ENCODE measurements at regions not wholly inside any gene's neighbourhood (a gene's known extent, or its start where the extent isn't known, plus 50 kb on each side); places are given as distances from the start of the nearest gene placed in this dataset.

DNA sequence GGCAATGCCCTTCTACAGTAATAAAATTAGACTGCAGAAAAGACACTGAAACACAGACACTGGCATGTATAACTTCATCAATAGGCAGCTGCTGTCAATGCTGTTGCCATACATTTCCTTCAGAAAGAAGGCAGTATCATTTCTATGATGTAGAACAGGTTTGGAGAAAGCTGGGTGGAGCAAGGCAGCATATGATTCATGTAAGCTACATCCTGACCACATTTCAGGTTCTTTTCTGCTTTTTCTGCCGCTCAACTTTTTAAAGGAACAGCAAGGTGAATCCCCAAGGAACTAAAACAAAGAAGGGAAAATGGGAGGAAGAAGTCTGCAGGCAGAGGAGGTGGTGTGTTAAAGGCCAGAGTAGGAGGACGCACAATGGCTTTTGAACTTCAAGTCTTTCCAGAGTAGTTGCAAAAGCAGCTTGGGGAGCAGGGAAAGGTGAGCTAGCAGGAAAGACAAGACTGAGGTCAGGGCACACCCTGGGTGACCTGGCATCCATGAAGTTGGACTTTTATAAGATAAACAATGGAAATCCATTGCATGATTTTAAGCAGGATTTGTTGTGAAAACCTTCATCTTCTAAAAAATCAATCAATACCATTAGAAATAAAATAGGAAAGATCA is 142.1 kb downstream of the MED10 start:
- DNase-seq (ENCODE audit: low spot score) = no peak

DNA sequence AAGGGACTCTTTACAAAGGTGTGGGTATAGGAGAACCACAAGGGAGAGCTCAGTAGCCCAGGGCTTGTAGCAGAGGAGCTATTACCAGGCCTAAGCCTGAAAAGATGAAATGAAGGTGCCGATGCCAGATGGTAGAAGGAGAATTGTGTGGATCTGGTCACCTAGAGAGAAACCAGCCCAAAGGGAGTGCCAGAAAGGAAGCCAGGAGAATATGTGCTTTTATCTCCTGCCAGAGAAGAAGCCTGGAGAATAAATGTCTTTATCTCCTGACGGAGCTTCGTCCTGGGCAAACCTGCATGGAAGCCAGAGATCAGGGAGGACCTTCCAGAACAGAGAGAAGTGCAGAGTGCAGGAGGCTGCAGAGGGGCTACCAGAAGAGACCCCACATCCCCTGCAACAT is 142.6 kb downstream of the MED10 start:
- DNase-seq (ENCODE audit: low spot score) = no peak

DNA sequence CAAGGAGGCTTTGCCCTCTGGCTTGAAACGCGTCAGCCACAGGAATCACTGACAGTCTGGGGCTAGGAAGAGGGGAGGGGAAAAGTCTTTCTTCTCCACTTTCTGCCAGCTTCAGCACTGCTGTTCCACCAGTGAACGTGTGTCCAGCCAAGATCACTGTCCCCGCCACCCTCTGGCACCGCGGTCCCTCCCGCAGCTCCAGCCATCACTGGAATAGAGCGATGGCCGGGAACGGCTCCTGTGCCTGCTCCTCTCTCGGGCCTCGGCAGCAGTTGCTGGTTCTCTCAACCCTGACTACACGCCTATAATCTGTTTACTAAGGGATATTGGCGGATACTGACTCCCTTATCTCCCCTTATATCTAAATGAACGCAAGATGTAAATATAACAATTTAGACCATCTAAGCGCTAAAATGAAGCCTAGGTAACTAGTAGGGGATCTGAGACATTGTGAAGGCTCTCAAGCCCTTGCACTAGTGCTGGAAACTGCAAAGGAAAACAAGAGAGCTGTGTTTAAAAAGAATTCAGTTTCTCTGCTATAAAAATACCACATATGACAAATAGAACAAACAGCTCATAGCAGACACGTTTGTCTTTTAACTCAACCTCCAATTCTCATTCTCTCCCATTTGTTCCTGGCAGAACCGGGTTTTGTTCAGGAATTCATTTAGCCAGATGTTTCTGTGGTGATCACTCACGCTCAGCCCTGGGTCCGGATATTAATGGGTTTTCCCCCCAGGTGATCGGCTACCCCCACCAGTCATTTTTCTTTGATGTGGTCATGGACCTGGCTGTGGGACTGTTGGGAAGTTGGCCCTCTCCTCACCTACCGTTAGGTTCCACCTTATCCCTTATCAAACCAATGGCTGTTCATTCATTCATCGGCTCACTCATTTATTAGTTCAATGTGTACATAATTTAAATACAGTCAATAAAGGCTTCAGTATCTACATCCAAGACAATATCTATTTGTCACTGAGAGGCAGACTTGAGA is 149.8 kb downstream of the MED10 start:
- DNase-seq (ENCODE audit: low spot score) = no peak

DNA sequence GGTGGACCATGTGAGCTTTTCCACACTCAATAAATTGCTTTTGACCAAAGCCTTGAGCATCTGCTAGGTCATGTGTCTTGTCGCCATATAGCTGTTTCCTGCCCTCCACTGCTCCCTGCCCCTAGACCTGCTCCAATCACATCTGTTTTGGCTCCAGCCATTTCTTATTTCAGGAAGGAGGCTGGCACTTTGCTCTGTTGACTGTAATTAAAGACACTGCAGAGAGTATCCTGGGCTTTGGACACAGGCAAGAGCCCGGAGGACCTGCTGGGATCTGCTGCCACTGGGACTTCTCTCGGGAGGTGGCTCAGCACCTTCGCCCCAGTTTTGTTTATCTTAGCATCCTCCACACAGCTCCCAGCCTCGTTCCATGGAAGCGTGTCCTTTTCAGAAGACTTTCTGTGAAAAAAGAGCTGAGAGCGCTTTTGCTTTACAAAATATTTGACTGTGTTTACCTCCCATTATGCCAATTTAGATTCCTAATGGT is 153.2 kb downstream of the MED10 start:
- DNase-seq (ENCODE audit: low spot score) = no peak

DNA sequence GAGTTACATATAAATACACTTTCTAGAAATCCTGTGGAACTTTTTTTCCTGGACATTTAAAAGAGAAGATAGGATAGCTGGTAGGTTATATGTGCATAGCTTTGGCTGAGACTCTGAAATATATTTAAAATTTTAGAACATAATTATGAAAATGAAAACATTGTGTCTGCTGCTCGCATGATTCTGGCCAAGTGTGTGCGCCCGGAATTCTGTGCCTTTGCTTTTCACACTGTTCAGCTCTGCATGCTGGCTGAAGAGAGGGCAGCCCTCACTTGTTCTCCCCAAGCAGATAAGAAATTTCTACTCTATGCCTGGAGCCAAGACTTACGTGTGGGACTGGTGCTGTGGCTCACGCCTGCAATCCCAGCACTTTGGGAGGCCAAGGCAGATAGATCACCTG is 153.9 kb downstream of the MED10 start:
- DNase-seq (ENCODE audit: low spot score) = no peak

DNA sequence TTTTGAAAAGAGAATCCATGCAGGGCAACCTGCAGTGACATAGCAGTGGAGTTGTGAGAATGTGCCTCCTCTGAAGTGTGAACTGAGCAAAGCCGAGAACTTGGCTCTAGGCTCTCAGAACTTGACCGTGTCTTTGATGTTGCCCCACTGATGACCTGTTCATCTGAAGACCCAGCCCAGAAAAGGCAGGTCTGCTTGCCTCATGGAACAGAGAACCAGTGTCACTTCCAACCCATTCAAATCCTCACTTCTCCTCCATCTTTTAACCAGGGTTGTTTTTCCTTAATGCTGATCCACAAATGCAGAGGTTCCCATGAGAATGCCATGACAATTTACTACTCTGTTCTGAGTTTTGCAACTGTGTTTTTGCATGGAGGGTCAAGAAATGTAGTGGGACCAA is 155.4 kb downstream of the MED10 start:
- DNase-seq (ENCODE audit: low spot score) = no peak

DNA sequence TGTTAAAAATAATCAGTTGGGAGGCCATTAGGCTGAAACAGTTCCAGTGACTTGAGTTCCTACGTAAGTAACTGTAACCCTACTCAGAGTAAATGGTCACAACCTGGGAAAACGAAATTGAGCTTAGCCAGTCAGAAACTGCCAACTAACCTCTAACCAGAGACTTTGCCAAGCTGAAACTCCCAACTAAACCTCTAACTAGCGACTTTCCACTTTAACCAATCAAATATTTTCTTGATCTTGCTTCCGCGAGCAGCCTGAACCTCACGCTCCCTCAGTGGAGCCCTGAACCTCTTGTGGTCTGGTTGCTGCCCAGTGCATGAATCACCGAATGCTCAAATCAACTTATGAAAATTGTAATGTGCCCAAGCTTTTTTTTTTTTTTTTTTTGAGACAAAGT is 156.2 kb downstream of the MED10 start:
- DNase-seq (ENCODE audit: low spot score) = no peak

DNA sequence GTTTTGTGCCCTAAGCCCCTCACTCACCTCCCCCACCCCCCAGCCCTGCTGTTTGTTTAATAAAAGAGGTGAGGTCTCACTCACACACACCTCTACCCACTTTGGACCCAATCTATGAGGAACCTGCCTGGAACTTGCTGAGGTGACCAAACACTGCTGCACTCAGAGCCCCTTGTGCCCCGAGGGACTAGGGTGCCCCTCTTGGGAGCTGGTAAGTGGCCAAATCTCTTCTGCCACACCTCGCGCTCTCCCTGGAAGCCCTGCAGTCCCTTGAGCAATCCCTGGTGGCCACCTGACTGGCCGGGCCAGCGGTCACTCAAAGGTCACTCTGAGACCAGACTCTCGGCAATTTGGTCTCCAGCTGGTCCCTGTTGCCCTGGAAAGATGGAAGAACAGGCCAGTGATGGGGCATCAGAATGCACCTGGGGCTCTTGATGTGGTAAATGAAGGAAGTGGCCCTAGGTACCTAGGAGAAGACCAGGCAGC is 157.2 kb downstream of the MED10 start:
- DNase-seq (ENCODE audit: low spot score) = no peak

DNA sequence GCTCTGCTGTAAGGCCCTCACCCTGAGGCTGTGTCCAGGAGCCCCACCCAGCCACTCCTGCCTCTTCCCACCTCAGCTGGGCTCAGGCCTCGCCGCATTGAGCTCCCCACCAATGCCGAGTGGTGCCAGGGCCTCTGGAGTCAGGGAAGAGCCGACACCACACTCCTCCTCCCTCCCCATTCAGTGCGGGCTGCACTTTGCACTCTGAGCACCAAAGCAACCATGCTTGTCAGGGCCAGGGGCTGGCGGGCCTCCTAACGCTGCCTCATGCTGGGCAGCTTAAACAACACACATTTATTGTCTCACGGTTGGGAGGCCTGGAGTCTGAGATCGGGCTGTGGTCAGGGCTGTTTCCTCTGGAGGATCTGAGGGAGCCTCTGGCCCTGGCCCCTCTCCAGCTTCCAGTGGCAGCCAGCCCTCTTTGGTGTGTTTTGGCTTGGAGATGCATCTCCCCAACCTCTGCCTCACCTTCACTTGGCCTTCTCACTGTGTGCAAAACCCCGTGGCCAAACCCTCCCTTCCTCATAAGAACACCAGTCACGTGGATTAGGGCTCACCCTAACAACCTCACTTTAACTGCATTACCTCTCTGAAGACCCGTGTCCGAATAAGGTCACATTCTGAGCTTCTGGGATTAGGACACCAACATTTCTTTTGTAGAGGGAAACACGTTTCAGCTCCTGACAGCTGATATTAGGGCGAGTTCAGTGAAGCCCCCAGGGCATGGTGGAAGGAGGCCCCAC is 157.8 kb downstream of the MED10 start:
- DNase-seq (ENCODE audit: low spot score) = no peak

DNA sequence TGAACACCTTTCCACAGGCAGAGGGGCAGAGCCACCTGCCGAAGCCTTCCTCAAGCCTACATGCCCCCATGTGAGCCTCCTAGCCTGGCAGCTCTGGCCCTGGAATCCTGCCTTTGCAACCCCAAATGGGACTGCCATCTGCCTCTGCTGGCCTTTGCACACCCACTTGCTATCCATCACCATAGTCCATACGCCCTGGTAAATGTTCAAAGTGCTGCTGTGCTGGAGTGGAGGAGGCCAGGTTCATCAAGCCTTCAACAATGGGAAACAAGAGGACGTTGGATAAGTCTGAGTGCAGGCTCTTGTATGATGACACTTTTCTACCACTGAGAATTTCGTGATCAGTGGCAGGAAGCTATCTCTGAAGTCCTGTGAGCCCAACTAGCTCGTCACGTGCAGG is 159.8 kb downstream of the MED10 start:
- no peak for DNase-seq (ENCODE audit: low spot score)

DNA sequence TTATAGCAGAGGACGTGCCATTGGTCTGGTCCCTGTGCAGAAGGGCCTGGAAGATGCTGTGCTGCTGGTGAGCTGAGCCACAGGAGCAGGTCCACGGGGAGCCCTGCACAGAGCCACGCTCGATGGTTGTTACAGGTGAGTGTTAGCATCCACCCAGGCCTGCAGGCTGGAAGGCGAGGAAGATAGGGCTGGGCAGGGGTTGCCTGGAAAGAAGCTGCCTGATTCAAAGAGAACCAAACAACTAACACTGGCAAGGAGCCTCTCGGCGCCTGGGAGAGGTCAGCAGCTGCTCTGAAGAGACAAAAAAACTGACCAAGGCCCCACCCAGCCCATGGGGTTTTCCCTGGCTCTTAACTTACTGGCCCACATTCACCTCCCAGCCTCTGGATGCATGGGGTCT is 160.2 kb downstream of the MED10 start:
- DNase-seq (ENCODE audit: low spot score) = no peak

DNA sequence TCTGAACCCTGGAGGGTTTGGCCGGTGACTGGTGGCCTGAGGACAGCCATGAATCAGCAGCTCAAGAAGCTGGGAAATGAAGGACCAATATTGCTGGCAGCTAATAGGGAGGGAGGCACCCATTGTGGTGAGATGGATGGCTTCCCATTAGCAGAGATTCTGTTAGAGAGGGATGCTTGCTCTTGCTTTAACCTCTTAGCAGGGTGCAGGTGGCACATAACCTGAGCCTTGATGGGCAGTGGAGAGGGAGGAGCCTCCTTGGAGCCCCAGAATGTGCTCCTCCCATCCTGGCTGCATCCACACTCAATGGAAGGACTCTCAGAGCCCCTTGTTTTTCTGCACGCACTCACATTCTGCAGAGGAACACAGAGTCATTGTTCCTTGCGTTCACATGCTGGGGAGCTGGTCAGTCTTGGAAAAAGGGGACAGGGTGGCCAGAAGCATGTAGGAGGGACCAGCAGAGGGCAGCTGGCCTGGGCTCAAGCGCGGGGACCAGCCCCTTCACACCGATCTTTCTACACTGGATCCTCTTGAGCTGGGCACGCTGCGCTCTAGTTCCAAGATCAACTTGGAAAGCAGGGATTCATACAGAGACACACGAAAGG is 161.8 kb downstream of the MED10 start:
- no peak for DNase-seq (ENCODE audit: low spot score)

DNA sequence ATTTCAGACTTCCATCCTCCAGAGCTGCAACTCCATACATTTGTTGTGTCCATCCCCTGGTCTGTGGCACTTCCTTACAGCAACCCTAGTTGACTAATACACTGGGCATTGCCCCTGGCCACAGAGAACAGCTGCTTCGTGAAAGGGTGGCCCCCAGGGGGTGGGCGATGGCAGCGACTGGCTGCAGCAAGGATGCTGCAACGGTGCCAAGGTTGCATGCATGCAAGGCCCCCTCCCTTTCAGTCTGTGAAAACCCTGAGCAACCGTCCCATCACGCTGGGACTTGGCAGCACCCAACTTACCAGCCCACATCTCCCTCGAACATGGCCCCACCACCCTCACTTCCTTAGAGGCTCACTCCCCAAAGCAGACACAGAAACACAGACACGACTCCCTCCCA is 162.5 kb downstream of the MED10 start:
- DNase-seq (ENCODE audit: low spot score) = no peak

DNA sequence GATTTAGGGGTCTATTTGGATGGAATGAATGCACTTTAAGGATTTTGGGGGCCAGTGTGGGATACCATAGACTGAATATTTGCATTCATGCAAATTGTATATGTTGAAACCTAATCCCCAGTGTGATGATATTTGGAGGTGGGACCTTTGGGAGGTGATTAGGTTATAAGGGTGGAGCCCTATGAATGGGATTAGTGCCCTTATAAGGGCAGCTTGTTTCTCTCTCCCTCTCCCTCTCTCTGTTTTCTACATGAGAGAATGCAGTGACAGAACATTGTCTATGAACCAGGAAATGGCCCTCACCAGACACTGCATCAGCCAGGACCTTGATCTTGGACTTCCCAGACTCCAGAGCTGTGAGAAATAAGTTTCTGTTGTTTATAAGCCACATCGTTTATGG is 166.1 kb downstream of the MED10 start:
- DNase-seq (ENCODE audit: low spot score) = no peak

DNA sequence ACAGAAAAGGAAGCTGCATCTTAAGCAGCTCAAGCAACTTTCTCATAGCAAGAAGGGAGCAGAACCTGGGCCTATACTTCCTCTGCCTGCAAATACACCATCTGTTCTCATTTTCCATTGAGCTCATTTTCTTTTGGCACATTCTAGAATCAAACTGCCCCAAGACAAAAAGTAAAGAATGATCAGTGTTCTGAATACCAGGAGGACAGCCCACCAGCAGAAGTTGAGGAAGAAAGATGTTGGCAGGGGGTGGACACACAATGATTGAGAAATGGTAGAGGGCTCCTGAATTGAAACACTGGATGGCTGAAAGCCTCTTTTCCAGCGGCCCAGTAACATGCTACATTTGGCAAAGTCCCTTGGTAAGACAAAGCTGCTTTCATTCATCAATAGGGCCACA is 171.8 kb downstream of the MED10 start:
- no peak for DNase-seq (ENCODE audit: low spot score)

DNA sequence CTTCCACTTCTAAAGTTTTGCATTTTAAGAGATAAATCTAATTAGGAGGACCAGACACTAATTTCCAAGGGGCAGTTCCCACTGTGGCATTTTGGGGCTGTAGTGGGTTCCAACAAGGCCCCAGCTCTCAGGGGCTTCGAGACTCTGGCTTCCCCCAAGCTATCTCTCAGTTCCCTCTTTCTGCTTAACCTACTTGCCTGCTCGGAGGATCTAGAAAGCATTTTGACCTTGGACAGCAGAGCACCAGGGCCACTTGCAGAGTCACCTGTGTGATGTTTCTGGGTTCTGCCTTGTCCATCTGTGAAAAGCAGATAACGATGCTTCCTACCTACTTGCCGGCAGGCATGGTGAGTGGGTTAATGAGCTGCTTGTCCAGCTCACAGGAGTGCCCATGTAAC is 175.4 kb downstream of the MED10 start:
- DNase-seq (ENCODE audit: low spot score) = no peak

DNA sequence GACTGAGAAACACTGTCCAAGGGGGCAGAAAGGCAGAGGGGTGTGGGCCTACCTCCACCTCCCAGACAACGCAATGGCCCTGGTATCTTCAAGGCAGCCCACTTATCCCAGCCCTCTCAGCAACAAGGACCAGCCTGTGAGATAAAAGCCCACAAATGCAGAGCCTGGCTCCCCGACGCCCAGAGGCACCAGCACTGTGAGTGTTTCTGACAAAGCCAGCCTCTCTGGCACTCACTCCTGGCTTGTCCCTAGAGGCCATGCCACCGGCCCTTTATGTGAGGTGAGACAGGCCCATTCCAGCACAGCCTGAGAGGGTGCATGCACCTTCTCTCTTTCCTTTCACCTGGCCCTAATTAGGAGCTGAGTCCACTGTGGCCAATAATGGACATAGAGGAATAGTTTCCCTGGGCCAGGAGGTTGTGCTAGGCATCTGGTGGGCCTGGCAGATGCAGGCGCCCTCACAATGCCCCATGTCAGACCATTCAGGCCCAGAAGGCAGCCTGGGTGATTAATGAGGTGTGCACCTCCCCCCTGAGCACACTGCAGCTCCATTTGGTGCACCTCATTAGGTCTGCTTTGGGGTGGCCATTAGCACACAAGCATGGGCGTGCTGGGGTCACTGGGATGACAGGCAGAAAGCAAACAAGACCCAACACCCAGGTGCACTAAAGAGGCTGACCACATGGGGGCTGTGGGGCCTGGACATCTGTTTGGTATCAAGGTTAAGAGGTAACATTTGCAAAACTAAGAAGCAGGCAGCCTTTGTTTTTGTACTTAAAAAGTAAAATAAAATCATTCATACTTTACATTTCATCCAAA is 176.0 kb downstream of the MED10 start:
- no peak for DNase-seq (ENCODE audit: low spot score)

DNA sequence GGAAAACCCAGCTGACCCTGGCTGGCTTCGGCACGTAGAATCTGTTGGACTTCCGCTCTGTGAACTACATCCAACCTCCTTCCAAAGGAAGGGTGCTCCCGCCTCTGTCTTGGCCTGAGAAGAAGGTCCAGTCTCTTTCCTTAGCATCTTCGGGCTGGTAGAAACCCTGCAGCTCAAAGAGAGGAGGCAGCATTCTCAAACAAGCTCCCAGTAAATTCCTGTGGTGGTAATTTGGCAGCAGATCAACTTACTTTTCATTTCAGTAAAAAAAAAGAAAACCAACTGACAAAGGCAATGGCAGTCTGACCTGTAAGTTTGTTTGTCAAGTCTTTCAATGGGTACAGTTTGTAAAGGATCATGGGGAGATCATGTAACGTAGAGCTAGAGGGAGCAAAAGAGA is 176.7 kb downstream of the MED10 start:
- no peak for DNase-seq (ENCODE audit: low spot score)

DNA sequence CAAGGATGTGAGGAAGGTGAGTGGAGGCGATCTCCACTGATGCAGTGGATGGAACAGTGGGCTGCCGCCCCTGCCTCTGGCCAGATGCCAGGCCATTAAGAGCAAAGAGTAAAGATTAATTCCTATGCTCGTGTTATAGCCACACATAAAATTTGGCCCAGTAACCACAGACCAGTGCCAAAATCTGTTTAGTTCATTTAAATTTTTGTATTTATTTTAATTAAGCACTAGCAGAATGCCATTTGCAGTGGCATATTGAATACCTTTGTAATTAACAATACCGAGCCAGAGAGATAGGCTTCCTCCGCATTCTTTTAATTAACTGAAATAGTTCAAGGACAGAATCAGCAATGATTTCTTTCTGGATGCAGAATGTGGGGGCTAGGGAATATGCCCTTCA is 179.8 kb downstream of the MED10 start:
- no peak for DNase-seq (ENCODE audit: low spot score)

DNA sequence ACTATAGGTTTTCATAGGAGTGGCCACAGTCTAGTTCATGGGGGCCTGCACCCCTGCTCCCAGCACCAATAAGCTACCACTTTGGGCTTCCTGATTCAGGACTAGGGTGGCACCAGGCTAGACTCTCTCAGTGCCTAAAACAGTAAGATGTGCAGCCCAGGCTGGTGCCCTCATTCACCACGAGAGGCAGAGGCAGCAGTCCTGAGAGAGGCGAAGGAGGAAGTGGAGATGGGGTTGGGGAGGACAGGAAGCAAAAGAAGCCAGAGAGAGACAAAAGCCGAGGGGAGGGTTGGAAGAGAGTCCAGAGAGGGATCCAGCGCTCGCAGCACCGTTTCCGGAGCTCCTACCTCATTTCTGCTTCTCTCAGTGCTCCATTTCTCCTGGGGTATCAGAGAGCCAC is 180.9 kb downstream of the MED10 start:
- DNase-seq (ENCODE audit: low spot score) = no peak
